HepG2 (cell line): ENCODE measurements at regions not wholly inside any gene's neighbourhood (a gene's known extent, or its start where the extent isn't known, plus 50 kb on each side); places are given as distances from the start of the nearest gene placed in this dataset.

Source experiments
- ATAC-seq: fragments of 200-7000 bp; cut with Tn5 transposase; 3 replicates; pipeline ENCODE4 v1.9.1; 2020; ENCODE audit warnings: mild to moderate bottlenecking, moderate library complexity
- BruUV-seq: library from RNA; stranded (reverse); fragments of 400-500 nt; replicated peaks from 2 replicates; lab custom pipeline; 2021; lab: Mats Ljungman, UMichigan
- CTCF ChIA-PET: fragments of 300-600 bp; formaldehyde crosslinking; extraction: SDS; loops from one replicate; lab custom pipeline; 2021; ENCODE audit warnings: low total read pairs, inconsistent platforms, low intra/inter-chr PET ratio; lab: Yijun Ruan, JAX
- POLR2A ChIA-PET: fragments of 350-600 bp; sonication (Branson Sonifier 250); formaldehyde crosslinking; loops from one replicate; lab custom pipeline; 2020; ENCODE audit warnings: antibody characterized with exemption, inconsistent platforms; lab: Yijun Ruan, JAX
- DNase-seq: peaks from one replicate; pipeline ENCODE4 v3.0.0-alpha.2; 2015; ENCODE audit warnings: low spot score
- FAIRE-seq: peaks from 3 replicates; lab custom pipeline; 2011; peaks lifted over from hg19 to GRCh38; lab: Jason Lieb, UNC
- H2AFZ ChIP-seq: one replicate; pipeline ENCODE4 v1.6.1; 2011; ENCODE audit warnings: low read length, inconsistent platforms
- H3K27ac ChIP-seq: fragments of 300-600 bp; 3 replicates; pipeline ENCODE4 v1.8.0; 2011; ENCODE audit warnings: mixed run types, mild to moderate bottlenecking, mixed read lengths, low read length, inconsistent platforms; ENCODE audit not compliant: insufficient read depth; ENCODE audit errors: extremely low read length
- H3K27me3 ChIP-seq, 2 experiments: fragments of 200-600 bp in 1 of 2; 2 replicates in 1 of 2; 3 replicates in 1 of 2; pipeline versions ENCODE4 v1.6.0 to v1.8.0; 2011; ENCODE audit warnings: low read length in 2 of 2, mild to moderate bottlenecking in 2 of 2, moderate library complexity in 2 of 2, inconsistent platforms in 1 of 2; ENCODE audit not compliant: insufficient read depth in 2 of 2, control insufficient read depth in 1 of 2
- H3K36me3 ChIP-seq, 2 experiments: fragments of 200-600 bp in 1 of 2; replicated peaks in 1 of 2; 2 replicates in 1 of 2; 3 replicates in 1 of 2; pipeline versions ENCODE4 v1.5.1 to v1.8.0; 2011; ENCODE audit warnings: low read length in 2 of 2, inconsistent platforms in 1 of 2; ENCODE audit not compliant: insufficient read depth in 2 of 2, control insufficient read depth in 1 of 2
- H3K4me1 ChIP-seq: 2 replicates; pipeline ENCODE4 v1.5.1; 2012; ENCODE audit warnings: low read length, inconsistent platforms; ENCODE audit not compliant: insufficient read depth
- H3K4me2 ChIP-seq: 2 replicates; pipeline ENCODE4 v1.6.0; 2011; ENCODE audit warnings: low read depth, low read length, inconsistent platforms
- H3K4me3 ChIP-seq, 3 experiments: fragments of 200-600 bp in 1 of 3; sonication (generic), shearing (Covaris generic) in 1 of 3; replicated peaks in 1 of 3; 2 replicates each; pipeline ENCODE4 v1.5.1; 2011 to 2016; ENCODE audit warnings: low read length in 3 of 3, inconsistent platforms in 2 of 3, low read depth in 2 of 3, mild to moderate bottlenecking in 2 of 3, control low read depth in 1 of 3, mixed read lengths in 1 of 3; ENCODE audit not compliant: insufficient read depth in 1 of 3
- H3K79me2 ChIP-seq: one replicate; pipeline ENCODE4 v1.6.1; 2011; ENCODE audit warnings: low read length, inconsistent platforms; ENCODE audit not compliant: insufficient read depth
- H3K9ac ChIP-seq: 2 replicates; pipeline ENCODE4 v1.6.0; 2011; ENCODE audit warnings: mild to moderate bottlenecking, low read depth, low read length, inconsistent platforms; ENCODE audit not compliant: insufficient read depth
- H3K9me3 ChIP-seq: 2 replicates; pipeline ENCODE4 v1.5.1; 2012; ENCODE audit warnings: mild to moderate bottlenecking, low read length
- H4K20me1 ChIP-seq: 2 replicates; pipeline ENCODE4 v1.6.0; 2011; ENCODE audit warnings: inconsistent platforms, mild to moderate bottlenecking, low read length, moderate library complexity; ENCODE audit not compliant: insufficient read depth
- AFF4 ChIP-seq: sonication (generic); formaldehyde crosslinking; IDR thresholded peaks from 2 replicates; pipeline ENCODE4 v1.4.0; 2020; ENCODE audit warnings: missing genetic modification reagents
- ARID2 ChIP-seq: sonication (generic); formaldehyde crosslinking; IDR thresholded peaks from 2 replicates; pipeline ENCODE4 v1.8.1; 2022; ENCODE audit warnings: mild to moderate bottlenecking, missing genetic modification reagents, borderline replicate concordance
- MAF1 ChIP-seq: sonication (generic); formaldehyde crosslinking; IDR thresholded peaks from 2 replicates; pipeline ENCODE4 v1.5.0; 2020; ENCODE audit warnings: missing genetic modification reagents, borderline replicate concordance
- NKX3-1 ChIP-seq: sonication (generic); formaldehyde crosslinking; IDR thresholded peaks from 2 replicates; pipeline ENCODE4 v1.5.0; 2020; ENCODE audit warnings: missing genetic modification reagents
- SP2 ChIP-seq: sonication (generic); formaldehyde crosslinking; IDR thresholded peaks from 2 replicates; pipeline ENCODE4 v1.5.1; 2020; ENCODE audit warnings: mild to moderate bottlenecking, missing genetic modification reagents
- XBP1 ChIP-seq: sonication (generic); formaldehyde crosslinking; IDR thresholded peaks from 2 replicates; pipeline ENCODE4 v1.5.0; 2020; ENCODE audit warnings: missing genetic modification reagents
- ZBTB40 ChIP-seq, 2 experiments: fragments of 450-650 bp in 1 of 2; sonication (generic) in 1 of 2; formaldehyde crosslinking in 1 of 2; IDR thresholded peaks; 2 replicates each; pipeline versions ENCODE4 v1.6.1 to v1.8.0; 2016 to 2022; ENCODE audit warnings: antibody characterized with exemption in 1 of 2, mild to moderate bottlenecking in 1 of 2, missing genetic modification reagents in 1 of 2
- ZNF607 ChIP-seq: sonication (generic); formaldehyde crosslinking; IDR thresholded peaks from 2 replicates; pipeline ENCODE4 v1.5.1; 2020; ENCODE audit warnings: missing genetic modification reagents, mild to moderate bottlenecking, borderline replicate concordance
- ZNF775 ChIP-seq: sonication (generic); formaldehyde crosslinking; IDR thresholded peaks from 2 replicates; pipeline ENCODE4 v1.4.0; 2020; ENCODE audit warnings: missing genetic modification reagents, mild to moderate bottlenecking, moderate library complexity, borderline replicate concordance
- WGBS: methylation state at CpG from one replicate; pipeline ENCODE4 v1.1.6; 2017; ENCODE audit warnings: low lambda C conversion rate; 5-methylcytosine and 5-hydroxymethylcytosine counted together
- in situ Hi-C: cut with HindIII; loops from 2 replicates; pipeline ENCODE4 v1.10.0; 2017; ENCODE audit warnings: low pct_unique_long_range_greater_than_20kb; ENCODE audit not compliant: extremely low pct_ligation_motif_present
- intact Hi-C: fragments of 100-400 bp; cut with micrococcal nuclease; formaldehyde crosslinking; loops from one replicate; pipeline ENCODE4 v1.10.0; 2022; ENCODE audit not compliant: unreplicated experiment
- TF ChIP-seq, protein P1 (sequence below): sonication (generic); formaldehyde crosslinking; IDR thresholded peaks from 2 replicates; pipeline ENCODE4 v1.8.0; 2022; ENCODE audit warnings: mild to moderate bottlenecking, missing genetic modification reagents; ENCODE audit not compliant: insufficient replicate concordance

GRCh38 chr3:18097473-18097872 is 327.7 kb downstream of the SATB1 start:
- Histone ChIP-seq H3K4me3 (no peak overlapping the region), H3K27ac (no peak overlapping the region), H4K20me1 (no peaks in the 10 kb centered on the region), H3K36me3 (no peaks in the 10 kb centered on the region), H3K4me1 (no peaks in the 10 kb centered on the region), H3K9ac (no peak overlapping the region), H3K9me3 (no peaks in the 10 kb centered on the region), H3K4me2 (no peak overlapping the region), H3K27me3 (no peaks in the 10 kb centered on the region), H2AFZ (no peak overlapping the region), H3K79me2 (no peaks in the 10 kb centered on the region)
- ChIA-PET CTCF (no interaction called here), POLR2A (no interaction called here)
- FAIRE-seq = no peak
- no TSS peak for BruUV-seq
- ATAC-seq = no peak
- intact Hi-C loops = no loop called here
- in situ Hi-C loops = no loop called here
- 3% methylated on average over 3 of the region's 3 CpGs for WGBS
- no peak for DNase-seq
- TF ChIP-seq, protein P1, sequence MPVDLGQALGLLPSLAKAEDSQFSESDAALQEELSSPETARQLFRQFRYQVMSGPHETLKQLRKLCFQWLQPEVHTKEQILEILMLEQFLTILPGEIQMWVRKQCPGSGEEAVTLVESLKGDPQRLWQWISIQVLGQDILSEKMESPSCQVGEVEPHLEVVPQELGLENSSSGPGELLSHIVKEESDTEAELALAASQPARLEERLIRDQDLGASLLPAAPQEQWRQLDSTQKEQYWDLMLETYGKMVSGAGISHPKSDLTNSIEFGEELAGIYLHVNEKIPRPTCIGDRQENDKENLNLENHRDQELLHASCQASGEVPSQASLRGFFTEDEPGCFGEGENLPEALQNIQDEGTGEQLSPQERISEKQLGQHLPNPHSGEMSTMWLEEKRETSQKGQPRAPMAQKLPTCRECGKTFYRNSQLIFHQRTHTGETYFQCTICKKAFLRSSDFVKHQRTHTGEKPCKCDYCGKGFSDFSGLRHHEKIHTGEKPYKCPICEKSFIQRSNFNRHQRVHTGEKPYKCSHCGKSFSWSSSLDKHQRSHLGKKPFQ (CRISPR knock-in tag) = no peak
- TF ChIP-seq NKX3-1 (CRISPR knock-in tag) (no peak), ARID2 (CRISPR knock-in tag) (no peak), SP2 (CRISPR knock-in tag) (no peak), XBP1 (CRISPR knock-in tag) (no peak), ZNF775 (CRISPR knock-in tag) (no peak), AFF4 (CRISPR knock-in tag) (no peak), ZNF607 (CRISPR knock-in tag) (no peak), ZBTB40 (IDR thresholded peaks at IDR 0.05) (no peak), ZBTB40 (CRISPR knock-in tag; IDR thresholded peaks at IDR 0.05) (no peak), MAF1 (CRISPR knock-in tag) (no peak)
